HL-60 (cell line): ENCODE measurements at regions not wholly inside any gene's neighbourhood (a gene's known extent, or its start where the extent isn't known, plus 50 kb on each side); places are given as distances from the start of the nearest gene placed in this dataset.

Source experiments
- DNase-seq, 2 experiments: peaks; one replicate each; pipeline ENCODE4 v3.0.0-alpha.2; 2010 to 2020; ENCODE audit warnings: low read depth in 1 of 2, low spot score in 1 of 2
- H3K27ac ChIP-seq: fragments of 250-450 bp; sonication (Bioruptor Pico); replicated peaks from 2 replicates; pipeline ENCODE4 v1.5.1; 2020; ENCODE audit warnings: mild to moderate bottlenecking, moderate library complexity
- H3K27me3 ChIP-seq: fragments of 250-450 bp; sonication (Bioruptor Pico); 2 replicates; pipeline ENCODE4 v1.5.1; 2021; ENCODE audit warnings: mild to moderate bottlenecking, moderate library complexity; ENCODE audit not compliant: insufficient read depth, poor library complexity, severe bottlenecking
- H3K4me3 ChIP-seq: replicated peaks from 2 replicates; pipeline ENCODE4 v1.5.1; 2011; ENCODE audit warnings: mild to moderate bottlenecking, control low read depth, low read length; ENCODE audit not compliant: insufficient read depth
- CTCF ChIP-seq: IDR thresholded peaks from one replicate; pipeline ENCODE4 v1.5.1; 2011; ENCODE audit warnings: low read length, control low read depth, inconsistent platforms; ENCODE audit not compliant: insufficient read depth
- GABPA ChIP-seq: IDR thresholded peaks from 2 replicates; pipeline ENCODE4 v1.6.1; 2012; ENCODE audit warnings: low read depth
- POLR2AphosphoS5 ChIP-seq: IDR thresholded peaks from 2 replicates; pipeline ENCODE4 v1.6.1; 2012; ENCODE audit warnings: low read depth
- REST ChIP-seq: IDR thresholded peaks from 2 replicates; pipeline ENCODE4 v1.6.1; 2012; ENCODE audit warnings: low read depth; ENCODE audit not compliant: insufficient replicate concordance
- SPI1 ChIP-seq: IDR thresholded peaks from 2 replicates; pipeline ENCODE4 v1.6.1; 2012; ENCODE audit warnings: low read depth, mild to moderate bottlenecking, borderline replicate concordance

- no peaks in the 10 kb centered on the region for H3K27me3 ChIP-seq
- TF ChIP-seq SPI1 (no peak), POLR2AphosphoS5 (no peak), REST (no peak), CTCF (no peak), GABPA (no peak)
- no peak for DNase-seq
- no peak overlapping the region for H3K4me3 ChIP-seq
- H3K27ac ChIP-seq: no peak overlapping the region
These were observed 534.2 kb upstream of the RGS18 start for GRCh38 chr1:191624044-191624443.

GRCh38 chr1:191629836-191630235 is 528.4 kb upstream of the RGS18 start:
- Histone ChIP-seq H3K27ac (no peak overlapping the region), H3K27me3 (no peaks in the 10 kb centered on the region), H3K4me3 (no peak overlapping the region)
- DNase-seq: no peak
- TF ChIP-seq GABPA: no peak
- TF ChIP-seq CTCF: no peak
- no peak for TF ChIP-seq REST
- no peak for TF ChIP-seq SPI1
- TF ChIP-seq POLR2AphosphoS5: no peak

- H3K4me3 ChIP-seq: no peak overlapping the region
- no peak overlapping the region for H3K27ac ChIP-seq
- H3K27me3 ChIP-seq: no peaks in the 10 kb centered on the region
- no peak for DNase-seq
- TF ChIP-seq POLR2AphosphoS5 (no peak), CTCF (no peak)
These were observed 523.3 kb upstream of the RGS18 start for GRCh38 chr1:191634801-191635508.

- TF ChIP-seq REST (no peak), GABPA (no peak), SPI1 (no peak)
These were observed 521.9 kb upstream of the RGS18 start for GRCh38 chr1:191636345-191636744.

More at GRCh38 chr1:191636345-191636744, 521.9 kb upstream of the RGS18 start:
- H3K27me3 ChIP-seq: no peaks in the 10 kb centered on the region
- DNase-seq: no peak
- H3K4me3 ChIP-seq: no peak overlapping the region
- H3K27ac ChIP-seq: no peak overlapping the region
